Epithelial cell of prostate (primary cell): ENCODE measurements at regions not wholly inside any gene's neighbourhood (a gene's known extent, or its start where the extent isn't known, plus 50 kb on each side); places are given as distances from the start of the nearest gene placed in this dataset.
"Not testable (repeated sequence)": the region's sequence is repeated elsewhere in the genome, so short reads cannot be mapped to it uniquely, and the experiment has no call there.

Source experiments
- DNase-seq: peaks from one replicate; pipeline ENCODE4 v3.0.0-alpha.2; 2011; ENCODE audit warnings: low read depth, low spot score
- H3K27ac ChIP-seq: fragments of 450-650 bp; 2 replicates; pipeline ENCODE4 v1.5.1; 2017; ENCODE audit warnings: mild to moderate bottlenecking

DNA sequence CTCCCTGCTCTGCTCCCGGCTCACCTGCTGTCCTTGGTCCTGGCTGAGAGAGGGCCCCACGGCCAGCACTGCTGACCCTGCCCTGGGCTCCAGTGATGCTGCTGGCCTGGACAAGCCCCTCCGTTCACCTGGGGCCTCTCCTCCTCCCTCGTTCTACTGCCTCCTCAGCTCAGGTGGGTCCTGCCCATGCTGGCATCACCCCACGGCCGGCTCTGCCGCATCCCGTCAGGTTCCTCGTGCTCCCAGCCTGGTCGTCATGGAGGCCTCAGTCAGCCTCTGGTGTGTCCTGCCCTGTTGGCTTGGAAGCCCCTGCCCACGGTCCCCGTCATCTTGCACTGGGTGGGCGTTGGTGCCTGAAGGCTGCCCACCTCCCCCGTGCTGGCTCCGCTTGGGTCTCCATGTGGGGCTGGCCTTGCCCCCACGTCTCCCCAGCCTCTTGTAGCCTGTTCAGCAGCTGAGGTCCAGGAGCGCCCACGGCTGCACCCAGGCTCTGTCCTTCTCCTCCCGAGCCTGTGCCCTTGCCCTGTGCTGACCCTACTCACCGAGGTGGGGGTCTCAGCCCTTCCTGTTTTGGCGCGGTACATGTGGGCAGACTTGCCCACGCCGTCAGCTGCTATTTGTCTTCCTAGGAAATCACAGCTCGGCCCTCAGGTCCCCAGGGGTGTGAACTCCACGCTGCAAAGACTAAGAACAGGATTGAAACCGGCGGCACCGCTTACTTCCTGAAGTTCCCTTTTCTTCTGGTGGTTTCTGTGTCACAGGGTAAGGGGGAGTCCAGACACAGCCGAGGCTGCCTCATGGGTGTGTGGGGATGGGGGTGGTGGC, 121.6 kb downstream of the TMEM121 start:
- no peak overlapping the region for H3K27ac ChIP-seq
- no peak for DNase-seq

DNA sequence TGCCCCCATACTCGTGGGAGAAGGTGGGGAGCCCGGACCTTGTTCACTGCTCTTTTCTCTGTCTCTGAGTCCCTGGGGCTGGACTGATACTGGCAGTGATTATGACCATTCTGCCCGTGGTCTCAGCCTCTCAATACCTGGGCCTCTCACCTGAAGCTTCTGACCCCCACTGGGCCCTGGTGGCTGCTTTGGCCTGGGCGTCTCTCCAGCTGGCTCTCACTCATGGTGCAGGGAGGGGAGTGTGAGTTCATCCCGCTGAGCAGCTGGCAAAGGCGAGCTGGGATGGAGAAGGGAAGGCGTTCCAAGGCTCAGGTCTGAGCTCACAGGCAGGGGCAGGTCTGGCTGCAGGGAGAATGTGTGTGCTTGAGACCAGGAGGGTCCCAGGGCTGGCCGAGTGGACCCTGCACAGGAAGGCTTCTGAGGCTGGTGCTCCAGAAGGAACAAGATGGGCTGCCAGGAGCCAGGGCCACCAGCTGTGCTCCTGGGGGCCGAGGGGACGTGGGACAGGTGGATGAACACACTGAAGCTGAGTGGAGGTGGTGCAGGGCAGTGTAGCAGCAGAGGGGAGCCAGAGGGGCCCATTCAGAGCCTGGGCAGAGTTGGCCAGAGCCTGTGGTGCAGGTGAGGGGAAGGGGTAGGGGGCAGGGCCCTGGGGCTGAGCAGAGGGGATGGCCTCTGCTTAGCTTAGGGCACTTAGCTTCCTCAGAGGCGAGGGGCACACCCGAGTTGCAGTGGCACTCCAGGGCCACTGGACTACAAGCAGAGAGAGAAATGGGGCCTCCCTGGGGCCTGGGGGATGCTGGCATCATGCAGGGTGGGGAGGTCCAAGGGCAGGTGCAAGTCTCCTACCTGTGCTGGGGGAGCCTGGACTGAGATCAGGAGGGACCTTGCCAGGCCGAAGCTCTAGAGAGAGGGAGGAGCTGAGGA, 122.5 kb downstream of the TMEM121 start:
- not testable (repeated sequence) for DNase-seq, H3K27ac ChIP-seq

DNA sequence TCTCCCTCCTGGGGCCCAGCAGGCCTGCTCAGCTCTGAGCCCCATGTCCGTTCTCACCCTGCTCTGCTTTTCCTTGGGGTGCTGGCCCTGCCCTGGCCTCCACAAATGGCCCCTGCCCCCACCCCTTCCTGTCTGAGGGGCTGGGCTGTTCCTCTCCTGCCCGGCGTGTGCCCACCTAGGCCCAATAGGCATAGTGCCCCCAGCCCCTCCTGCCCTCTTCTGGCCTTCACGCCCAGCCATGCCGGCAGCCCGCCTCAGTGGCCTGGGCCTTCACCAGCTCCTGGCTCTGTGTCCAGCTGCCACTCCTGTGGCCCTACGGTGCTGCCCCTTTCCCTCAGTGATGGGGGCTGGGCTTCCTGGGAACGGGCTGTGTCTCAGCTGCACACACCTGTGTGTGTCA, 125.9 kb downstream of the TMEM121 start:
- not testable (repeated sequence) for DNase-seq, H3K27ac ChIP-seq

DNA sequence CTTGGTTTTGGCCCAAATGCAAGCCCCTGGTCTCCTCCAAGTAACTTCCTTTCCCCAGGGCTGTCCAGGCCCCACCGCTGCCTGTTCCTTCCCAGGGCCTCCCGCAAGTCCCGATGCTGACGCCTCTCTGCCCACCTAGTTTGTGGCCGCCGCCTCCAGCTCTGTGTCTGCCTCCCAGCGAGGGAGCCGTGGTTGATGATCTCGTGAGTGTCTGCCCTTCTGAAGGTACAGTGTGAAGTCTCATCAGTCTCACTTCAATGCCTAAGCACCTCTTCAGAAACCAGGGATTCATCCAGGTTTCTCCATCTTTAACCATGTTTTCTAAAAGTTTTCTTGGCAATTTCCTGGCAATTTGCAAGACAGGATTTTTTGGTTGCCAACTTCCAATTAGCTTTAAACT, 127.5 kb downstream of the TMEM121 start:
- not testable (repeated sequence) for DNase-seq, H3K27ac ChIP-seq

DNA sequence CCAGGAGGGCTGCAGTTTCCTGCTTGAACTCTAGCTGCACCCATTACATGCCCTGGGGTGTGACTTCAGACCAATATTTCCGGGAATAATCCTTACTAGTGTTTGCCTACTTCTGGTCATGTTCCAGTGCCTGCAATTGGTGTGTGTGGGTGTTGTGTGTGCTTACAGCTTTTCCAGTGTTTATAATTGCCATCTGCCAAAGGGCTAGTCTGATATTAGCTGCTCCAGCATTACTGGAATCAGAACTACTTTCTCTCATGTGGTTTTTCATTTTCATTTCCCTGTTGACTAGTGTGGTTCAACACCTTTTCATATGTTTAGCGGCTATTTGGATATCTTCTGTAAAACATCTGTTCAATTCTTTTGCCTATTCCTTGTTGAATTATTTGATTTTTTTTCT, 132.9 kb downstream of the TMEM121 start:
- H3K27ac ChIP-seq, DNase-seq: not testable (repeated sequence)

DNA sequence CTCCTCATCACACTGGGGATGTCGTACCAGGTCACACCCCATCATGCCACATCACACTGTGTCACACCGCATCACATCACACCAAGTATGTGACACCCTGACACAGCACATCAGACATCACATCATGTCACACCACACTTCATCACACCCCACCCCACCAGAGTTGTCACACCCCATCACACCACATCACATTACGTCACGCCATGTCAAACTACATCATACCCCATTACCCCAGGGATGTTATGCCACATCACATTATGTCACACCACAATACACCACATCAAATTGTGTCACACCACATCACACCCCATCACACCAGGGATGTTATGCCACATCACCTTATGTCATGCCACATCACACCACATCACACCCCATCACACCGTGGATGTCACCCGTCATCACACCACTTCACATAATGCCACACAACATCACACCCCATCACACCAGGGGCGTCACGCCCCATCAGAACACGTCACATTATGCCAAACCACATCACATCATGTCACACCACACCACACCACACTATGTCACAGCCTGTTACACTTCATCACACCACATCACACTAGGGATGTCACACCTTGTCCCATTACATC, 133.6 kb downstream of the TMEM121 start:
- H3K27ac ChIP-seq = no peak overlapping the region
- no peak for DNase-seq

DNA sequence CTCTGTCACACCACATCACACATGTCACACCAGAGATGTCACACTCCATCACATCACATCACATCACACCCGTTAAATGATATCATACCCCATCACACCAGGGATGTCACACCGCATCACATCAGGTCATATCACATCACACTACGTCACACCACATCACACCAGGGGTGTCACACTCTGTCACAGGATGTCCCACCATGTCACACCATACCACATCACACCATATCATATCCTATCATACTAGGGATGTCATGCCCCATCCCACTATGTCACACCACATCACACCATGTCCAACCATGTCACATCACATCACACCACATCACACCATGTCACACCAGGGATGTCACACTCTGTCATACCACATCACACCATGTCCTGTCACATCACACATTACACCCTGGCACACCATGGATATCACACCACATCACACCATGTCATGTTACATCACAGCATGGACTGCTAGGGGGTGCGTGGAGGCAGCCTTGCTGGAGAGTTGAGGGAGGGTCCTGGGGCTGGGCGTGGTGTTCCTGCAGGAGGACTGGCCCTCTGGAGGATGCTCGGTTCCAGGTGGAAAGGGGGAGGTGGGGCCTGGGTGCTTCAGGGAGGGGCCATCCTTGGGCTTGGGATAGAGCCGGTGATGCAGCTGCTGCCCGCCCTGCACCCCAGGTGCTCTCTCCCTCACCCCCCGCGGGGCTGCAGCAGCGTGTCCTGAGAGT, 134.6 kb downstream of the TMEM121 start:
- no peak for DNase-seq
- H3K27ac ChIP-seq = no peak overlapping the region

DNA sequence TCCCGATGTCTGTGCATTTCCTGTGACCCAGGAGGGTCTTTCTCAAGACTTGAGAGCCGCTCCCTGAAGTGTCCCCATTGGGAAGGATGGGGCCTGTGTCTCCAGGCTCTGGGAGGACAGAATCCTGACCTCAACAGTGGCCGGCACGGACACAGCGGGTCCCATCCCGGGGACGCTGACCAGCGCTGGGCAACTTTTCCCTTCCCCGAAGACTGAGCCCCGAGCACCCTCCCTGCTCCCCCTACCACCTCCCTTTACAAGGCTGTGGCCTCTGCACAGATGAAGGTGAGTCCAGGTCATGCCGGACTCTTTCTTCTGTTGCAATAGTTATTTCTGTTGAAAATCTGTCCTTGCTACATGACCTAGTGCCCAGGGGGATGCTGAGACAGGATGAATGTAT, 135.7 kb downstream of the TMEM121 start:
- H3K27ac ChIP-seq, DNase-seq: not testable (repeated sequence)

DNA sequence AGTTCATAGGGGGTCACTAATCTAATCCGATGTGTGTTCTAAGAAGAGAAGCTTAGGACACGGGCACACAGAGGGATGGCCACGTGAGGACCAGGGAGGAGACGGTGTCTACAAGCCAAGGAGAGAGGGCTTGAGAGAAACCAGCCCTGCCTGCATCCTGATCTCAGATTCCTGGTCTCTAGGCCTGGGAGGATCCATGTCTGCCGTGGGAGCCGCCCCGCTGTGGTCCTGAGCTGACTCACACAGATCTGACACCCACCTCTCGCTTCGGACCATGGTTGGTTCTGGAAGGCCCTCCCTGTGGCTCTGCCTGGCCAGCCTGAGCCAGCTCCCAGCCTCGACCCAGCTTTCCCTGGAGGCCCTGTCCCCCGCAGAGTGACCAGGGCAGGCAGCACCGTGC, 136.2 kb downstream of the TMEM121 start:
- H3K27ac ChIP-seq, DNase-seq: not testable (repeated sequence)

DNA sequence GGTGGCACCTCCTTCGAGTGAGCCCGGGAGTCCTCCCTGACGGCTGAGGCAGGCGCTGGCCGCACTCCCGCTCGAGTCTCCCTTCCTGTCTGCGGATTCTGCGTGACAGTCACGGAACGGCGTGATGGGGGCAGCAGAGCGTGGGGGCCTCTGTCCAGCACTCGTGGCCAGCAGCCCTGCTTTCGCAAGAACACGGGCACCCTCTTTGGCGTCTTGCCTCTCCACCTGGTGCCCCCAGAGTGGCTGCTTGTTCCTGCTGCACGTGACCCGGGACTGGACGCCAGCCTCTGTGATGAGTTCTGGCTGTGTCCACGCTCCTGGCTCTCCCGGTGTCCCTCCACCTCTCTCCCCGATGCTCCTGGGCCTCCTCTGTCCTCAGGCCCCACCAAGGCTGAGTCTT, 136.9 kb downstream of the TMEM121 start:
- not testable (repeated sequence) for DNase-seq, H3K27ac ChIP-seq

DNA sequence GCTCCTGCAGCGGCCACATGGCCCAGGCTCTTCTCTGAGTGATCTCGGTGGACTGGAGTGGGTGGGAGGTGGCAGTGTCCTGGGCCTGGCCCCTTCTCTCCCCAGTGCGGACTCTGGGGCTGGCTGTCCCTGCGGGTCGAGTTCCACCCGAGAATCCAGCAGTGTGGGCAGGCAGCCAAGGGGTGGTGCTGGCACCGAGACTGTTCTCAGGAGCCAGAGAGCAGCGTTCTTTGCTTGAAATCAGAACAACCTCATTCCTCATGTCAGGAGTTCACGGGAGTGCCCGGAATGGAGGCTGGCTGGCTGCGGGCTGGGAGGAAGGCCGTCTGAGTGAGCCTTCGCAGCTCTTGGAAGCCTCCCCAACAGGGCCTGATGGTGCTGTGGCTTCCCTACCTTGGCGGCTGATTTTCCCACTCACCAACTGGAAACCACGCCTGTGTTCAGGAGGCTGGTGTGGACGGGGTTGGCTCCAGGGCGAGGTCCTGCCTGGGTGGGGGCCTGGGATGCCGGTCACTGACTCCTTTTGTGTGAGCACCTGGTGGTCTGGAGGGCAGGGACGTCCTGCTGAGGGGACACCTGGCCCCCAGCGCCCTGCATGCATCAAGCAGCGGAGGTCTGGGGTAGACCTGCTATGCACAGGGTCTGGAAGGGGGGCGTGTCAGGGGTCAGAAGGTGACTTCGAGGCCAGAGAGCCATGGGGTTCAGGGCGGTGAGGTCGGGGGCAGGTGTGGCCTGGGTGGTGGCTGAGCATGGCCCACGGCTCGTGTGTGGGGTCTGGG, 137.6 kb downstream of the TMEM121 start:
- DNase-seq, H3K27ac ChIP-seq: not testable (repeated sequence)

DNA sequence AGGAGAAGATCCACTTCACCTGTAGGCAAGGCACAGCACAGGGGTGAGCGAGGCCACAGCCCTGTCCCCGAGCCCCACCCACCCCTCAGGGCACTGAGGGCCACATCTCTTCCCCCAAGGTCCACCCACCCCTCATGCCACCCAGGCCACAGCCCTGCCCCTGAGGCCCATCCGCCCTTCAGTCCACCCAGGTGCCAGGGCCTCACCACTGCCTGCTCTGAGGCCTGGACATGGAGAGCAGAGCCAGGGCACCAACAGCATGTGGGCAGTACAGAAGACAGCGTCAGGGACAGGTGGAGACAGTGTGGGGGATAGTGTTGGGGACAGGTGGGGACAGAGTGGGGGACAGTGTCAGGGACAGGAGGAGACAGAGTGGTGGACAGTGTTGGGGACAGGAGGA, 138.3 kb downstream of the TMEM121 start:
- H3K27ac ChIP-seq = no peak overlapping the region
- no peak for DNase-seq

DNA sequence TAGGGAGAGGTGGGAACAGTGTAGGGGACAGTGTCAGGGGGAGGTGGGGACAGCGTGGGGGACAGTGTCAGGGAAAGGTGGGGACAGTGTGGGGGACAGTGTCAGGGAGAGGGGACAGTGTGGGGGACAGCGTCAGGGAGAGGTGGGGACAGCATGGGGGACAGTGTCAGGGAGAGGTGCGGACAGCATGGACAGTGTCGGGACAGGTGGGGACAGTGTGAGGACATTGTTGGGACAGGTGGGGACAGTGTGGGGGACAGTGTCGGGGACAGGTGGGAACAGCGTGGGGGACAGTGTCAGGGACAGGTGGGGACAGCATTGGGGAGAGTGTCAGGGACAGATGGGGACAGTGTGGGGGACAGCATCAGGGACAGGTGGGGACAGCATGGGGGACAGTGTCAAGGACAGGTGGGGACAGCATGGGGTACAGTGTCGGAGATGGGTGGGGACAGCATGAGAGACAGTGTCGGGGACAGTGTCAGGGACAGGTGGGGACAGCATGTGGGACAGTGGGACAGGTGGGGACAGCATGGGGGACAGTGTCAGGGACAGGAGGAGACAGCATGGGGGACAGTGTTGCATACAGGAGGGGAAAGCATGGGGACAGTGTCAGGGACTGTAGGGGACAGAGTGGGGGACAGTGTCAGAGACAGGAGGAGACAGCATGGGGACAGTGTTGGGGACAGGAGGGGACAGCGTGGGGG, 139.0 kb downstream of the TMEM121 start:
- no peak for DNase-seq
- no peak overlapping the region for H3K27ac ChIP-seq

DNA sequence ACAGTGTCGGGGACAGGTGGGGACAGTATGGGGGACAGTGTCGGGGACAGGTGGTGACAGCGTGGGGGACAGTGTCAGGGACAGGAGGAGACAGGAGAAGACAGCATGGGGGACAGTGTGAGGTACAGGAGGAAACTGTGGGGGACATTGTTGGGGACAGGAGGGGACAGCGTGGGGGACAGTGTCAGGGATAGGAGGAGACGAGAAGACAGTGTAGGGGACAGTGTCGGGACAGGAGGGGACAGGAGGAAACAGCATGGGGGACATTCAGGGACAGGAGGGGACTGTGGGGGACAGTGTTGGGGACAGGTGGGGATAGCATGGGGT, 139.5 kb downstream of the TMEM121 start:
- no peak for DNase-seq

DNA sequence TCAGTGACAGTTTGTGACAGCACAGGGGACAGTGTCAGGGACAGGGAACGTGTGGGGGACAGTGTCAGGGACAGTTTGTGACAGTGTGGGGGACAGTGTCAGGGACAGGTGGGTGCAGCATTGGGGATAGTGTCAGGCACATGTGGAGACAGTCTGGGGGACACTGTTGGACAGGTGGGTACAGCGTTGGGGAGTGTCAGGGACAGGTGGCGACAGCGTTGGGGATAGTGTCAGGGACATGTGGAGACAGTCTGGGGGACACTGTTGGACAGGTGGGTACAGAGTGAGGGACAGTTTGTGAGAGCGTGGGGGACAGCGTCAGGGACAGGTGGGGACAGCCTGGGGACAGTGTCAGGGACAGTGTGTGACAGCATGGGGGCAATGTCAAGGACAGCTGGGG, 140.0 kb downstream of the TMEM121 start:
- no peak for DNase-seq
- H3K27ac ChIP-seq = no peak overlapping the region

More for the DNA sequence above, 139.5 kb downstream of the TMEM121 start:
- no peak overlapping the region for H3K27ac ChIP-seq

DNA sequence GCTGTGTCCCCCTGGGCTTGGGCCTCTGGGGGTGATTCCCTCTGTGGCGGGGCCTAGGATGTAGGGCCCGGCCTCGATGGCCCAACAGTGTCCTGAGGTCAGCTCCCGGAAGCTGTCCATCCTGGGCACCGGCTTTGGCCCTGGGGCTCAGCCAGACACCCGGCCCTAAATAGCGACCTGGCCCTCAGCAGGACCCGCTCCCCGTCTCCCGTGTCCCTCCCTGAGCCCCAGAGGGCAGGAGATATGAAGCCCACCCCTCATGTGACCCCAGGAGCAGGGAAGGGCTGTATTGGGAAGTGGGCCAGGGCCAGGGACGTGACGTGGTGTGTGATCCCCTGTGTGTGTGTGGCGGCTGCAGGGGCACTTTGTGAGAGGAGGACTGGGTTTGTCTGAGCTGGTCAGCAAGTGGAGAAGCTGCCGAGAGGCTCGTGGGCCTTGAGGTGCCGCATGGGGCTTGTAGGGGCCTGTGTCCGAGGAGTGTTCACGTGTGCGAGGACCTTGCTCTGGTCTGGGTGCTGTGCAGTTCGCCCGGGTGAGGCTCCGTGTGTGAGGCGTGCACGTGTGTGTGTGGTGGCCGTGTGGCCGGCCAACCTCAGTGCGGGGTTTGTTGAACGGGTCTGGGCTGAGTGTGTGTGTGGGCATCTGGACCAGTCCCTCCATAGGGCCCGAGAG, 140.7 kb downstream of the TMEM121 start:
- not testable (repeated sequence) for H3K27ac ChIP-seq, DNase-seq

DNA sequence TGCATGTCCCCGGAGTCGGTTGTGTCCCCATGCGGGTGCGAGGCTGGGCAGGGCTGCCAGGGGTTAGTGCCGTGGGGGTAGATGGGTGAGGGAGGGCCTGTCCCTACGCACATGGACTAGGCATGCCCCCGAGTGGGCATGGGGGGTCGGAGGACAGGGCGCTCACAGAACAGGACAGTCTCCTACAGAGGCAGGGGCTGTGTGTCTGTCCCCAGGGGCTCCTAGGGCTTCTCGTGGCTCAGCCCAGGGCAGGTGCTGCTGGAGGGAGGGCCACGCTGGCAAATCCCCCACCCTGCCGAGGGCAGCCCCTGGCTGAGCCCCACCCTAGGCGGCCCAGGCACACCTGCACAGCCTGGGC, 141.3 kb downstream of the TMEM121 start:
- H3K27ac ChIP-seq, DNase-seq: not testable (repeated sequence)

DNA sequence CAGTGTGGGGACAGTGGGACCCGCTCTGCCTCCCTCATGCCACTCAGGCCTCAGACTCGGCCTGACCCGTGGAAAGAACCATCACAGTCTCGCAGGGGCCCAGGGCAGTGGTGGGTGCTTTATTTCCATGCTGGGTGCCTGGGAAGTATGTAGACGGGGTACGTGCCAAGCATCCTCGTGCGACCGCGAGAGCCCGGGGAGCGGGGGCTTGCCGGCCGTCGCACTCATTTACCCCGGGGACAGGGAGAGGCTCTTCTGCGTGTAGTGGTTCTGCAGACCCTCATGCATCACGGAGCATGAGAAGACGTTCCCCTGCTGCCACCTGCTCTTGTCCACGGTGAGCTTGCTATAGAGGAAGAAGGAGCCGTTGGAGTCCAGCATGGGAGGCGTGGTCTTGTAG, 141.6 kb downstream of the TMEM121 start:
- not testable (repeated sequence) for H3K27ac ChIP-seq, DNase-seq
